Calu3 (cell line): ENCODE measurements at regions not wholly inside any gene's neighbourhood (a gene's known extent, or its start where the extent isn't known, plus 50 kb on each side); places are given as distances from the start of the nearest gene placed in this dataset.

Experiments
- BruUV-seq: library from RNA; stranded (reverse); fragments of 400-500 nt; replicated peaks from 2 replicates; lab custom pipeline; 2021; lab: Mats Ljungman, UMichigan
- CTCF ChIA-PET: fragments of 300-600 bp; sonication (Branson Sonifier 250); formaldehyde crosslinking; loops from one replicate; lab custom pipeline; 2022; ENCODE audit warnings: antibody characterized with exemption; lab: Charles Lee
- DNase-seq: peaks from one replicate; pipeline ENCODE4 v3.0.0; 2022
- H3K27ac Mint-ChIP-seq: one replicate; pipeline ENCODE4 v1.8.0; 2022; ENCODE audit warnings: mixed read lengths; ENCODE audit not compliant: unreplicated experiment
- H3K27me3 Mint-ChIP-seq: one replicate; pipeline ENCODE4 v1.8.0; 2022; ENCODE audit warnings: mixed read lengths; ENCODE audit not compliant: unreplicated experiment
- H3K36me3 Mint-ChIP-seq: one replicate; pipeline ENCODE4 v1.8.0; 2022; ENCODE audit warnings: mild to moderate bottlenecking, moderate library complexity, mixed read lengths; ENCODE audit not compliant: insufficient read depth, unreplicated experiment
- H3K4me1 Mint-ChIP-seq: one replicate; pipeline ENCODE4 v1.8.0; 2022; ENCODE audit warnings: mild to moderate bottlenecking, low read depth, mixed read lengths; ENCODE audit not compliant: unreplicated experiment
- H3K4me3 Mint-ChIP-seq: one replicate; pipeline ENCODE4 v1.8.0; 2022; ENCODE audit warnings: mild to moderate bottlenecking, low read depth, moderate library complexity, mixed read lengths; ENCODE audit not compliant: unreplicated experiment
- H3K9me3 Mint-ChIP-seq: one replicate; pipeline ENCODE4 v1.8.0; 2022; ENCODE audit warnings: low read depth, mixed read lengths; ENCODE audit not compliant: unreplicated experiment
- CTCF ChIP-seq: fragments of 200-600 bp; IDR thresholded peaks from one replicate; pipeline ENCODE4 v1.8.0; 2022; ENCODE audit warnings: antibody characterized with exemption; ENCODE audit not compliant: unreplicated experiment
- intact Hi-C: fragments of 100-400 bp; cut with micrococcal nuclease; formaldehyde crosslinking; loops from one replicate; pipeline ENCODE4 v1.10.0; 2022; ENCODE audit not compliant: unreplicated experiment

GRCh38 chr20:60381643-60382400, 423.6 kb downstream of the CDH26 start:
- intact Hi-C loops, result no loop called here
- no TSS peak for BruUV-seq

GRCh38 chr20:60389441-60389840, 431.2 kb downstream of the CDH26 start:
- no peak overlapping the region for H3K4me3 Mint-ChIP-seq
- peaks cover 10% of the 10 kb centered on the region for H3K9me3 Mint-ChIP-seq
- no peak for DNase-seq
- no peaks in the 10 kb centered on the region for H3K27me3 Mint-ChIP-seq
- TF ChIP-seq CTCF, result no peak
- intact Hi-C loops, result no loop called here
- H3K36me3 Mint-ChIP-seq, result no peaks in the 10 kb centered on the region
- no peak overlapping the region for H3K27ac Mint-ChIP-seq
- H3K4me1 Mint-ChIP-seq, result no peaks in the 10 kb centered on the region
- CTCF ChIA-PET, result no interaction called here
- no TSS peak for BruUV-seq

More at GRCh38 chr20:60381643-60382400, 423.6 kb downstream of the CDH26 start:
- Mint-ChIP-seq H3K27ac (no peak overlapping the region), H3K4me3 (no peak overlapping the region), H3K4me1 (peaks cover 9% of the 10 kb centered on the region), H3K9me3 (peaks cover 20% of the 10 kb centered on the region), H3K27me3 (no peaks in the 10 kb centered on the region), H3K36me3 (peaks cover 5% of the 10 kb centered on the region)
- no peak for TF ChIP-seq CTCF
- no peak for DNase-seq
- CTCF ChIA-PET, result no interaction called here

GRCh38 chr20:60389882-60390281, 431.7 kb downstream of the CDH26 start:
- H3K9me3 Mint-ChIP-seq, result peaks cover 14% of the 10 kb centered on the region
- H3K27me3 Mint-ChIP-seq, result no peaks in the 10 kb centered on the region
- CTCF ChIA-PET, result no interaction called here
- H3K4me1 Mint-ChIP-seq, result no peaks in the 10 kb centered on the region
- no peaks in the 10 kb centered on the region for H3K36me3 Mint-ChIP-seq
- BruUV-seq, result no TSS peak
- DNase-seq, result no peak
- no peak overlapping the region for H3K27ac Mint-ChIP-seq
- no peak for TF ChIP-seq CTCF
- intact Hi-C loops, result no loop called here
- H3K4me3 Mint-ChIP-seq, result no peak overlapping the region

- no peak overlapping the region for H3K4me3 Mint-ChIP-seq
- TF ChIP-seq CTCF, result no peak
- intact Hi-C loops, result no loop called here
- DNase-seq, result no peak
- CTCF ChIA-PET, result no interaction called here
- BruUV-seq, result no TSS peak
- H3K36me3 Mint-ChIP-seq, result no peaks in the 10 kb centered on the region
- H3K9me3 Mint-ChIP-seq, result peaks cover 29% of the 10 kb centered on the region
- H3K27ac Mint-ChIP-seq, result no peak overlapping the region
- H3K27me3 Mint-ChIP-seq, result no peaks in the 10 kb centered on the region
- no peaks in the 10 kb centered on the region for H3K4me1 Mint-ChIP-seq
Measured at GRCh38 chr20:60395991-60396390, 437.8 kb downstream of the CDH26 start.
